ENCODE measurements at regions not wholly inside any gene's neighbourhood (a gene's known extent, or its start where the extent isn't known, plus 50 kb on each side); places are given as distances from the start of the nearest gene placed in this dataset.

DNA sequence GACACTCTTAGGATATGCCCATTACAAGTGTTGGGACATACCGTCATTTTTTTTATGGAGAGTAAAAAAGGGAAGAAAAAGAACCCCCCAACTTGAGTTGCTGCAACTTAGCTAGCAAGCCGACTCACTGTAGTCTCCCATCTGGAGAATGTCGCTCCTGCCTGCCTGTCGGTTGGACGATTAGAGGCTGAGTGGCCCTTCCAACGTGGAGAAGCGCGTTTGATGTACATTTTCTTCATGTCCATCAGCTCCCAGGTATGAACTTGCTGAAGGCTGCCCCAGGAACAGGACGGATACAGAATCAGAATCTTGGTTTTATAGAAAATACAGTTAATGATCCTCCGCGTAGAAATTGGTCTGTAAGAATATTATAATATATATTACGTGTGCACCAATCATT is 189.0 kb upstream of the SOX1 start:
- Histone ChIP-seq H3K27me3 (ENCODE audit: control insufficient read depth, insufficient read depth, low read length) (no peaks in the 10 kb centered on the region; the same call in 1 of the 2 replicates), H3K9me3 (ENCODE audit: control insufficient read depth, insufficient read depth, low read depth, low read length) (no peaks in the 10 kb centered on the region), H3K4me1 (ENCODE audit: control insufficient read depth, insufficient read depth, low read length) (no peaks in the 10 kb centered on the region), H3K36me3 (ENCODE audit: control insufficient read depth, insufficient read depth, low read length) (no peaks in the 10 kb centered on the region), H3K27ac (ENCODE audit: low read length) (no peak overlapping the region), H3K4me3 (ENCODE audit: low read depth in 2 of 2, low read length in 2 of 2) (no peak overlapping the region)
- no peak for ATAC-seq
- in situ Hi-C loops (cut with HindIII; ENCODE audit: low pct_unique_long_range_greater_than_20kb, low sequenced_read_pairs), result no loop called here
- BruUV-seq (replicated peaks), result no TSS peak
- ChIA-PET CTCF (no interaction called here), POLR2A (no interaction called here)
- intact Hi-C loops (cut with micrococcal nuclease; ENCODE audit: unreplicated experiment), result no loop called here
- no peak for DNase-seq (ENCODE audit: low read depth, low spot score)
- TF ChIP-seq SIN3A (IDR thresholded peaks at IDR 0.05; ENCODE audit: borderline replicate concordance, insufficient read depth, low read depth, low read length) (no peak), POLR2AphosphoS5 (IDR thresholded peaks at IDR 0.05; ENCODE audit: low read depth, low read length) (no peak), TCF7L2 (IDR thresholded peaks at IDR 0.05; ENCODE audit: low read depth, low read length) (no peak)
- TF ChIP-seq, protein P1, sequence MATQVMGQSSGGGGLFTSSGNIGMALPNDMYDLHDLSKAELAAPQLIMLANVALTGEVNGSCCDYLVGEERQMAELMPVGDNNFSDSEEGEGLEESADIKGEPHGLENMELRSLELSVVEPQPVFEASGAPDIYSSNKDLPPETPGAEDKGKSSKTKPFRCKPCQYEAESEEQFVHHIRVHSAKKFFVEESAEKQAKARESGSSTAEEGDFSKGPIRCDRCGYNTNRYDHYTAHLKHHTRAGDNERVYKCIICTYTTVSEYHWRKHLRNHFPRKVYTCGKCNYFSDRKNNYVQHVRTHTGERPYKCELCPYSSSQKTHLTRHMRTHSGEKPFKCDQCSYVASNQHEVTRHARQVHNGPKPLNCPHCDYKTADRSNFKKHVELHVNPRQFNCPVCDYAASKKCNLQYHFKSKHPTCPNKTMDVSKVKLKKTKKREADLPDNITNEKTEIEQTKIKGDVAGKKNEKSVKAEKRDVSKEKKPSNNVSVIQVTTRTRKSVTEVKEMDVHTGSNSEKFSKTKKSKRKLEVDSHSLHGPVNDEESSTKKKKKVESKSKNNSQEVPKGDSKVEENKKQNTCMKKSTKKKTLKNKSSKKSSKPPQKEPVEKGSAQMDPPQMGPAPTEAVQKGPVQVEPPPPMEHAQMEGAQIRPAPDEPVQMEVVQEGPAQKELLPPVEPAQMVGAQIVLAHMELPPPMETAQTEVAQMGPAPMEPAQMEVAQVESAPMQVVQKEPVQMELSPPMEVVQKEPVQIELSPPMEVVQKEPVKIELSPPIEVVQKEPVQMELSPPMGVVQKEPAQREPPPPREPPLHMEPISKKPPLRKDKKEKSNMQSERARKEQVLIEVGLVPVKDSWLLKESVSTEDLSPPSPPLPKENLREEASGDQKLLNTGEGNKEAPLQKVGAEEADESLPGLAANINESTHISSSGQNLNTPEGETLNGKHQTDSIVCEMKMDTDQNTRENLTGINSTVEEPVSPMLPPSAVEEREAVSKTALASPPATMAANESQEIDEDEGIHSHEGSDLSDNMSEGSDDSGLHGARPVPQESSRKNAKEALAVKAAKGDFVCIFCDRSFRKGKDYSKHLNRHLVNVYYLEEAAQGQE (IDR thresholded peaks at IDR 0.05; ENCODE audit: insufficient read depth in 1 of 2, low read depth in 2 of 2, low read length in 1 of 2), result no peak
- TF ChIP-seq, protein P2, sequence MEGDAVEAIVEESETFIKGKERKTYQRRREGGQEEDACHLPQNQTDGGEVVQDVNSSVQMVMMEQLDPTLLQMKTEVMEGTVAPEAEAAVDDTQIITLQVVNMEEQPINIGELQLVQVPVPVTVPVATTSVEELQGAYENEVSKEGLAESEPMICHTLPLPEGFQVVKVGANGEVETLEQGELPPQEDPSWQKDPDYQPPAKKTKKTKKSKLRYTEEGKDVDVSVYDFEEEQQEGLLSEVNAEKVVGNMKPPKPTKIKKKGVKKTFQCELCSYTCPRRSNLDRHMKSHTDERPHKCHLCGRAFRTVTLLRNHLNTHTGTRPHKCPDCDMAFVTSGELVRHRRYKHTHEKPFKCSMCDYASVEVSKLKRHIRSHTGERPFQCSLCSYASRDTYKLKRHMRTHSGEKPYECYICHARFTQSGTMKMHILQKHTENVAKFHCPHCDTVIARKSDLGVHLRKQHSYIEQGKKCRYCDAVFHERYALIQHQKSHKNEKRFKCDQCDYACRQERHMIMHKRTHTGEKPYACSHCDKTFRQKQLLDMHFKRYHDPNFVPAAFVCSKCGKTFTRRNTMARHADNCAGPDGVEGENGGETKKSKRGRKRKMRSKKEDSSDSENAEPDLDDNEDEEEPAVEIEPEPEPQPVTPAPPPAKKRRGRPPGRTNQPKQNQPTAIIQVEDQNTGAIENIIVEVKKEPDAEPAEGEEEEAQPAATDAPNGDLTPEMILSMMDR (IDR thresholded peaks at IDR 0.05), result no peak

DNA sequence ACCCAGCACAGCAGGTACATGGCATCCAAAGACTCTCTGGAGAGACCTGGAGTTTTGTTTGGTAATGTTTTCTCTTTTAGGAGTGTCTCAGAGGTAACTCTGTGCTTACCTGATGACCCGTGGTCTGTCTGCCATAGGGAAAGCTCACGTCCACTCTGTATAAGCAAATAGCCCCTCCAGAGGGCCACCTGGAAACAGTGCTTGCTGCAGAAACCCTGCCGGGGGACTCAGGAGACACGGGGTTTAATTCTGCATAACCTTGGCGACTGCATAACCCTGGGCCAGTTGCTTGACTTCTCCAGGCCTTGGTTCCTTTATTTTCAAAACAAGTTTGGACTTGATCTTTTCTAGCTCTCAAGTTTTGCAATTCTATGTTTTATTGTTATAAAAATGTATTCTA is 187.2 kb upstream of the SOX1 start:
- Histone ChIP-seq H3K36me3 (ENCODE audit: control insufficient read depth, insufficient read depth, low read length) (no peaks in the 10 kb centered on the region), H3K4me3 (ENCODE audit: low read depth in 2 of 2, low read length in 2 of 2) (no peak overlapping the region), H3K27me3 (ENCODE audit: control insufficient read depth, insufficient read depth, low read length) (no peaks in the 10 kb centered on the region; the same call in 1 of the 2 replicates), H3K4me1 (ENCODE audit: control insufficient read depth, insufficient read depth, low read length) (no peaks in the 10 kb centered on the region), H3K27ac (ENCODE audit: low read length) (no peak overlapping the region), H3K9me3 (ENCODE audit: control insufficient read depth, insufficient read depth, low read depth, low read length) (no peaks in the 10 kb centered on the region)
- DNase-seq (ENCODE audit: low read depth, low spot score) (no peak), ATAC-seq (no peak)
- in situ Hi-C loops (cut with HindIII; ENCODE audit: low pct_unique_long_range_greater_than_20kb, low sequenced_read_pairs) (no loop called here), intact Hi-C loops (cut with micrococcal nuclease; ENCODE audit: unreplicated experiment) (no loop called here)
- no TSS peak for BruUV-seq (replicated peaks)
- no peak for TF ChIP-seq SIN3A (IDR thresholded peaks at IDR 0.05; ENCODE audit: borderline replicate concordance, insufficient read depth, low read depth, low read length)
- POLR2A ChIA-PET, result no interaction called here
- CTCF ChIA-PET, result no interaction called here

DNA sequence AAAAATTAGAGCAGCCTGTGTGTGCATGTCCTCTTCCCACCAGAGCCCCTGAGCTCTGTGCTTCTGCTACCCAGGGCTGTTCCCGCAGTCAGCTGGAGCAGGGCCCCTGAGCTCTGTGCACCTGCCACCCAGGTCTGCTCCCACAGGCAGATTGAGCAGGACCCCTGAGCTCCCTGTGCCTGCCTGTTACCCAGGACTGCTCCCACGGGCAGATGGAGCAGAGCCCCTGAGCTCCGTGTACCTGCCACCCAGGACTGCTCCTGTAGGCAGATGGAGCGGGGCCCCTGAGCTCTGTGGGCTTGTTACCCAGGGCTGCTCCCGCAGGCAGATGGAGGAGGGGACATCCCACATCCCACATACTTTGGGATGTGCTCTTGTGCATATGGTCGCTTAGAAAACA is 186.8 kb upstream of the SOX1 start:
- TF ChIP-seq SIN3A (IDR thresholded peaks at IDR 0.05; ENCODE audit: borderline replicate concordance, insufficient read depth, low read depth, low read length), result no peak
- TF ChIP-seq POLR2AphosphoS5 (IDR thresholded peaks at IDR 0.05; ENCODE audit: low read depth, low read length), result no peak
- TF ChIP-seq, protein P2 (IDR thresholded peaks at IDR 0.05), result no peak
- TF ChIP-seq, protein P1 (IDR thresholded peaks at IDR 0.05; ENCODE audit: insufficient read depth in 1 of 2, low read depth in 2 of 2, low read length in 1 of 2), result no peak
- no peak for TF ChIP-seq TCF7L2 (IDR thresholded peaks at IDR 0.05; ENCODE audit: low read depth, low read length)
- BruUV-seq (replicated peaks), result no TSS peak
- Histone ChIP-seq H3K27me3 (ENCODE audit: control insufficient read depth, insufficient read depth, low read length) (no peaks in the 10 kb centered on the region; the same call in 1 of the 2 replicates), H3K9me3 (ENCODE audit: control insufficient read depth, insufficient read depth, low read depth, low read length) (no peaks in the 10 kb centered on the region), H3K4me3 (ENCODE audit: low read depth in 2 of 2, low read length in 2 of 2) (no peak overlapping the region), H3K36me3 (ENCODE audit: control insufficient read depth, insufficient read depth, low read length) (no peaks in the 10 kb centered on the region), H3K4me1 (ENCODE audit: control insufficient read depth, insufficient read depth, low read length) (no peaks in the 10 kb centered on the region), H3K27ac (ENCODE audit: low read length) (no peak overlapping the region)
- POLR2A ChIA-PET, result no interaction called here
- in situ Hi-C loops (cut with HindIII; ENCODE audit: low pct_unique_long_range_greater_than_20kb, low sequenced_read_pairs), result no loop called here
- no peak for ATAC-seq
- no peak for DNase-seq (ENCODE audit: low read depth, low spot score)
- CTCF ChIA-PET, result no interaction called here
- intact Hi-C loops (cut with micrococcal nuclease; ENCODE audit: unreplicated experiment), result no loop called here
